HG02840 (cell line): ENCODE measurements at regions not wholly inside any gene's neighbourhood (a gene's known extent, or its start where the extent isn't known, plus 50 kb on each side); places are given as distances from the start of the nearest gene placed in this dataset.

Experiments
- ATAC-seq: cut with Tn5 transposase; IDR thresholded peaks from one replicate; pipeline ENCODE4 v1.9.1; 2021; ENCODE audit warnings: mild to moderate bottlenecking, moderate library complexity, moderate number of reproducible peaks; ENCODE audit not compliant: unreplicated experiment, low FRiP score

GRCh38 chr16:86765389-86766026, 187.2 kb downstream of the FOXL1 start:
- no peak for ATAC-seq

DNA sequence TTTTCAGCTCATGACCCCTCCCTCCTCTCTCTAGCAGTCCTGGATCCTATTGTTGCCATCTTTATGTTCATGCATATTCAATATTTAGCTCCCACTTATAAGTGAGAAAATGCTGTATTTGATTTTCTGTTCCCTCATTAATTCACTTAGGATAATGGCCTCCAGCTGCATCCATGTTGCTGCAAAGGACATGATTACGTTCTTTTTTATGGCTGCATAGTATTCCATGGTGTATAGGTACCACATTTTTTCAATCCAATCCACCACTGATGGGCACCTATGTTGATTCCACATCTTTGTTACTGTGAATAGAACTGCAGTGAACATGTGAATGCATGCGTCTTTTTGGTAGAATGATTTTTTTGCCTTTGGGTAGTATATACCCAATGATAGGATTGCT, 188.4 kb downstream of the FOXL1 start:
- no peak for ATAC-seq

DNA sequence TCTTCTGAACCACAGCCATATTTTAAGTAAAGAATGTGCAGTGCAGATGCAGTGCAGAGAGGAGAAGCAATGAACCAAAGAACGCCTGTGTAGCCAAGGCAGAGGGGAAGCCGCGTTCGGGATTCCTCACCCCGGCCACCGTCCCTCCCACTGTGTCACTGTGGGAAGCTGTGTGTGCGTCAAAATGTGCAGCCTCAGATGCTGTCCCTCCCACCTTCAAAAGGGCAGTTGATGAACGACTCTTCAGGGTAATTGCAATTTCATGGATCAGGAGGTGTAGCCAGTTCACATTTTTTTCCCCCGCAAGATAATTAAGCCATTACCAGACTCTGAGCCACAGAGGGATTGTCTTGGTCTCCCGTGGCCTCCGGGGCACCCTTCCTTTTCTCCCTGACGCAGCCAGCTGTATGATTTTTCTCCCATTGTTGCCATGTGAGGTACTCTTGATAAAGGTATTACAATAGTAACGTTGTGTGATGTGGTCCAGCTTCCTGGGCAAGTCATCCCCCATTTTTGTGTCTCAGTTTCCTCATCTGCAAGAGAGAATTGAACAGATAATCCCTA, 190.0 kb downstream of the FOXL1 start:
- no peak for ATAC-seq

- no peak for ATAC-seq
These were observed 190.7 kb downstream of the FOXL1 start for GRCh38 chr16:86768999-86769398.

DNA sequence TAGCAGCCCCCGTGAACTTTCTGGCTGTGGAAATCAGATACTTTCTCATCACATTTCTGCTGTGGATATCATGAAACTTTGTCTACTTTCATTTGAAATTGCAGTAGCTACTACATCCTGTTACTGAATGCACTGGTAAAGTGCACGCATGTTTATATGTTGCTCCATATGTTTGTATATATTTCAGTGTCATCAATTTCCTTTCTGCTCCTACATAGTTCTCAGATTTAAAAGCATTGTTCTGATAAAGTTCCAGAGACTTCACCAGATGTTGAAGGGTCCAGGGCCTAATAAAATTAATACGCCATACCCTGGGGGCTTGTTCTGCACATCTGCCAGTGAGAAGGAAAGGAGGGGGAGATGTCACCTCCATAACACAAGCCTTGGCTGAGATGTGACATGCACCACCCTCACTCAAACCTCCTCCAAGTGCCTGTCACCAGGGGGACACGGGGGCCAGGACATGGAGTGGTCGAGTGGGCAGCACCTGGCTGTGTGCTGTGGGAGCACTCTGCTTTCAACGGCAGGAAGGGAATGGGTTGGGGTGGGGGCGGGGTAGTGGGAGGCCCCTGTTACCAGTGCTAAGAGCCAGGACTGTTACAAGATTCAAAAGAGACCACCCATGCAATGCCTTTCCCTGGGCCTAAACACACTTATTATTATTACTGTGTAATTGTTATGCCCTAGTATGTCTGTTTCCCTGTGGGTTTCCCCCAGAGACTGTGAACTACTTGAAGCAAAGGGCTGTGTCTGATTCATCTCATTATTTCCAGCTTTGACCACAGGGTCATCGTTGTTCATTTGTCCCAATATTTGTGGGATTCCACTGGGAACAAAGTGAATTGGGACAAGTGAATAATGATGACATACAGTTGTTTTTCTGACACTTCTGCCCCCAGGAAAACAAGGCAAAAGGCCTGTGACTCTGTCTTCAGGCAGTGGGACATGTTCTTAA, 193.4 kb downstream of the FOXL1 start:
- ATAC-seq, result no peak

- no peak for ATAC-seq
These were observed 194.5 kb downstream of the FOXL1 start for GRCh38 chr16:86772671-86773353.

- ATAC-seq, result no peak
These were observed 195.0 kb downstream of the FOXL1 start for GRCh38 chr16:86773354-86773715.

GRCh38 chr16:86774931-86775330, 196.6 kb downstream of the FOXL1 start:
- ATAC-seq, result no peak

DNA sequence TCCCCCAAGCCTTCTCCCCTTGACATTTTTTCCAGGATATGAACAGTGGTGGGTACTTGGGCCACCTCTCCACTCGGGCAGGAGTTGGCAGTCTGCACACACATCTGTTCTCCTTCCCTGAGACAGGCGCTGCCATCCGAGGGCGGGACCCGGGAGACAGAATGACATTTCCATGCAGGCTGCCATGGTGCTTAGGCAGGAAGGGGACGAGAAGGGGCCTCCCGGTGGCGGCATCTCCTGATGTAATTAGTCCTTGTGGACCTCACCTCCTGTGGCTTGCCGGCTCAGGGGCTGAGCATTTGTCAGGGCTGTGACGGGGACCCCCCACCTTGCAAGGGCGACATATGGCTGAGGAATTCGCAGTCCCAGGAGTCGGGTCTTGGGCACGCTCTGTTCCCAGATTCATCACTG, 197.2 kb downstream of the FOXL1 start:
- ATAC-seq, result no peak

DNA sequence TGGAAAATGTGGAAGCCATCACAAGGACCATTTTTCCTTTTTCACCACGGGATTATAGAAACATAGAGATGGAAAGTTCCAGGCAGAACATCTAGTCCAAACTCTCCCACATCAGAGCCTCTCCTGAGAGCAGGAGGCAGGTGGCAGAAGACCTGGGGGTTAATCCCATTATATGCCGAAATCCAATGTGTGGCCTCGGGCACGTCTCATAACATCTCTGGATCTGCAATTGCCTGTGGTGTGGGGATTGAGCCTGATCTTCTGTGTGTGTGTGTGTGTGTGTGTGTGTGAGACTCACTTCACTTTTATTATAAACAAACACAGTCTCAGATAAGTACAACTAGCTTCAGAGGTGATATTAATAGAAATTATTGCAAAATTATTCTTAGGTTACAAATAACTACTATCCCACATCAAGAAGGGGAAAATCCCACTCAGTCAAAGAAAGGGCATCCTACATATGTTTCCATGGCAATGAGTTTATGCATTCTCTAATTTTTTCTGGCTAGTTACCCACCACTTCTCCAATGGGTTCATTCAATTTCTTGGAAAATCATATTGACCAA, 199.1 kb downstream of the FOXL1 start:
- no peak for ATAC-seq

DNA sequence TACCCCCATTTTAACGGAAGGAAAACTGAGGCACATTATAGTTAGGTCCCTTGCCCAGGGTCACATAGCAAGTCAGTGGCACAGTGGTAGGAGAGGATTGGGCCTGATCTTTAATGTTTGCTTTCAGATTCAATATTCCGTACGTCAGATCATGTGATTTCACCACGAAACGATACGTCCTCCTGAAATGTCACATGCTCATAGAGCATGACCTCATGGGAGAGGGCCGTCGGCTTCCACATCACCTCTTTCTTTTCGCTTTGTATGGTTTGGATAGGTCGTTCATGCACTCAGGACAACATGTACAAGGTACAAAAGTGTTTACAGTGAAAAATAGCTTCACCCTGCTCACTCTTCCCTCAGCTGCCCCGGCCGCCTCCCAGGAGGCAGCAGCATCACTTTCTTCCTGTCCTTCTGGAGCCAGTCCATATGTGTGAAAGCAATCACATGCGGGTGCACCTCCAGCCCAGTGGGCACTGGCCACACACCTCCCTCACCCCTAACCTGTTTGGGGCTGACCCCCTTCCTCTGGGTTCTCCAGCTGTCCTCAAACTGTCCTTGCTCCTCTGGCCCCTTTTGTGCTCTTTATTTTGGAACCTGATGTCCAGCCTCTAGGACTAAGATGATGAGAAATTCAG, 199.9 kb downstream of the FOXL1 start:
- no peak for ATAC-seq

DNA sequence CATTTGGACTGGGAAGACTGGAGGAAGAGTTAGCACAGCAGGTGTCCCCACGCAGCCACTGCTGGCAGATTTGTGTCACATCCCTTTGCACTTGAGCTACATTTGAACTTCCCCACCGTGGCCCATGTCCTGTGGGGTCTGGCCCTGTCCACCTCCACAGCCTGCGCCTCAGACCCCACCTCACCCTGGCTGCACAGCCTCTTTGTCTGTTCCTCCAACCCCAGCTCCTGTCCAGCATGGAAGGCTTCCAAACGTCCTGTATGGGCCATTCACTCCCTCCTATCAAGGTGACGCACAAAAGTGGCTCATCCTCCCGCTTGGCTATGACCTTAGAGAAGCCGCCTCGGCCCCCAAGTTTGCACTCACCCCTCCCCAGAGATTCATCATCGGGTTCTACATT, 200.6 kb downstream of the FOXL1 start:
- no peak for ATAC-seq

DNA sequence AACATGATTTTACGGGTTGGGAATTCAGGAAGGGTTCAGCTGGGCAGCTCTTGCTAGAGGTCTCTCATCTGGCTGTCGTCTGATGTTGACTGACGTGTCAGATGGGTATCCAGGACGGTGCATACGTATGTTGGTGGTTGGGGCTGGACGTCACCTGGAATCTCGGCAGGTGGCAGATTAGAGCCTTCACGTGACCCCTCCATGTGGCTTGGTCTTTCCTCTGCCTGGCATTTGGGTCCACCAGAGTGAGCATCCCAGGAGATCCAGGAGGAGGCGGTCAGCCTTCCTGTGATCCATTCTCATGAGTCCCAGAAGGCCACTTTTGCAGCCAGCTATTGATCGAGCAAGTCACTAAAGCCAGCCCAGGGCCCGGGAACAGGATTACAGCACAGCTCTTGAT, 202.7 kb downstream of the FOXL1 start:
- ATAC-seq, result no peak

GRCh38 chr16:86783636-86784626, 205.6 kb downstream of the FOXL1 start:
- ATAC-seq, result no peak

DNA sequence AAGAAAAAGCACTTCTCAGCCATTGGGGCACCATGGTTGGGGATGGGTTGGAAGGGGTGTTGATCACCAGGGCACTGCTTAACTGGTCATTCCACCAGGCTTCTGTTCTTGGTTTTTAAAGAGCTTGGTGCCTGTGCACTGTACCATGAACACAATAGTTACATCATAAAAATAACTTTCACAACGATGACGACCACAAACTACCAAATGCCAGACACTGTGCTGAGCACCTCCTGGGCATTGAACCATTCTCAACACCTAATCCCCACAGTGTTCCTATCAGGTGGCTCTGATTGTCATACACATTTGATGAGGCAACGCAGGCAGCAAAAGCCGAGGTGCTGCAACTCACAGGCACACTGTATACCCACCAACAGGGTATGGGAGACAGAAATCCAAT, 208.0 kb downstream of the FOXL1 start:
- no peak for ATAC-seq

DNA sequence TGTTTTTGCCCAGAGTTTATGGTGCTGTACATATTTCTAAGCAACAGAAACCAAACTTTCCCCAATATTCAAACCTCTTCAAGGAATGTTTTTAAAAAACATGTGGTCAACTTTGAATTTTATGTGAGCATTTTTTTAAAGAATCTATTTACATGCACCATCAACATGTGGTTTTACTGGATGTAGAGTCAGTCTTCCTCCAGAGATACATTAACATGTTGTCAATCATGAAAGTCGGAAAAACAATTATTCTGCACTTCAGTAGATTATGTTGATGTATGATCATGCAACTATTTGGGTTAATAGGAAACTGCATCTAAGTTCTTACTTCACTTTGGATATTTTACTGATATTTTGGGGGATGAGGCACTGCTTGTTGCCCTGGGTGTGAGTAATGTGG, 208.6 kb downstream of the FOXL1 start:
- ATAC-seq, result no peak

- ATAC-seq, result no peak
These were observed 209.2 kb downstream of the FOXL1 start for GRCh38 chr16:86787538-86787937.

GRCh38 chr16:86789621-86790051, 211.3 kb downstream of the FOXL1 start:
- ATAC-seq, result no peak
